ENCODE measurements at regions not wholly inside any gene's neighbourhood (a gene's known extent, or its start where the extent isn't known, plus 50 kb on each side); places are given as distances from the start of the nearest gene placed in this dataset.

GRCh38 chr13:107216046-107216755, 648.3 kb upstream of the ARGLU1 start:
- Histone ChIP-seq H3K4me2 (ENCODE audit: insufficient read depth, low read length) (no peak overlapping the region), H3K9me1 (replicated peaks; ENCODE audit: control insufficient read depth, extremely low read depth, insufficient read depth, low read length) (no peaks in the 10 kb centered on the region), H3K4me1 (ENCODE audit: control insufficient read depth, extremely low read depth, insufficient read depth, low read length) (peaks cover 2% of the 10 kb centered on the region), H3K36me3 (ENCODE audit: control insufficient read depth in 2 of 2, extremely low read depth in 1 of 2, insufficient read depth in 2 of 2, low read length in 2 of 2) (no peaks in the 10 kb centered on the region), H3K9ac (replicated peaks; ENCODE audit: extremely low read depth, insufficient read depth, low read length) (no peak overlapping the region), H4K20me1 (replicated peaks; ENCODE audit: control insufficient read depth, extremely low read depth, insufficient read depth, low read length) (no peaks in the 10 kb centered on the region), H3K79me2 (ENCODE audit: control insufficient read depth, insufficient read depth, low read length) (no peaks in the 10 kb centered on the region), H3K27me3 (ENCODE audit: control insufficient read depth in 2 of 2, insufficient read depth in 2 of 2, low read length in 2 of 2) (no peaks in the 10 kb centered on the region), H3K27ac (ENCODE audit: insufficient read depth, low read depth, low read length) (no peak overlapping the region), H2AFZ (ENCODE audit: low read depth, low read length) (no peak overlapping the region), H3K9me3 (replicated peaks; ENCODE audit: control insufficient read depth, insufficient read depth, low read length) (no peaks in the 10 kb centered on the region), H3K4me3 (replicated peaks in 1 of 3; ENCODE audit: insufficient read depth in 1 of 3, low read depth in 1 of 3, low read length in 3 of 3) (no peak overlapping the region)
- dilution Hi-C loops (cut with MboI; ENCODE audit: extremely low pct_ligation_motif_present, low sequenced_read_pairs) = no loop called here
- POLR2A ChIA-PET = no interaction called here
- DNase-seq (ENCODE audit: low read depth, low spot score) = no peak
- no TSS peak for BruUV-seq (replicated peaks)
- CTCF ChIA-PET = interaction anchor here (0.9 to 4.8 kb wide), 7 partner anchors 9 to 652 kb away, joined by 3 to 16 read pairs (median 4); no protein-coding TSS in a partner anchor
- TF ChIP-seq CTCF (IDR thresholded peaks at IDR 0.05; ENCODE audit: extremely low read depth in 1 of 2, insufficient read depth in 1 of 2, low read depth in 1 of 2, low read length in 2 of 2) (no peak), GATA2 (IDR thresholded peaks at IDR 0.05; ENCODE audit: insufficient read depth, insufficient read length, low read depth, low read length) (no peak), POLR2A (IDR thresholded peaks at IDR 0.05; ENCODE audit: low read depth, low read length) (no peak), MAX (IDR thresholded peaks at IDR 0.05; ENCODE audit: insufficient read depth, insufficient read length) (no peak), MYC (IDR thresholded peaks at IDR 0.05; ENCODE audit: low read depth, low read length) (no peak), FOS (IDR thresholded peaks at IDR 0.05; ENCODE audit: borderline replicate concordance, insufficient read depth, low read length) (no peak), POLR2AphosphoS5 (IDR thresholded peaks at IDR 0.05; ENCODE audit: insufficient read depth, low read depth, low read length) (no peak), JUN (IDR thresholded peaks at IDR 0.05; ENCODE audit: borderline replicate concordance, insufficient read depth, insufficient read length, low read depth) (no peak), EZH2 (IDR thresholded peaks at IDR 0.05; ENCODE audit: borderline replicate concordance, low read depth, low read length, severe bottlenecking) (no peak)
- FAIRE-seq = no peak
- intact Hi-C loops (cut with micrococcal nuclease) = no loop called here
